OCI-LY7 (cell line): ENCODE measurements at regions not wholly inside any gene's neighbourhood (a gene's known extent, or its start where the extent isn't known, plus 50 kb on each side); places are given as distances from the start of the nearest gene placed in this dataset.

ENCODE experiments used
- BruUV-seq: library from RNA; stranded (reverse); fragments of 400-500 nt; replicated peaks from 2 replicates; lab custom pipeline; 2021; lab: Mats Ljungman, UMichigan
- CTCF ChIA-PET: fragments of 300-600 bp; sonication (Branson Sonifier 250); formaldehyde crosslinking; loops from one replicate; lab custom pipeline; 2022; ENCODE audit warnings: antibody characterized with exemption; ENCODE audit not compliant: unreplicated experiment; lab: Charles Lee
- POLR2A ChIA-PET: fragments of 300-600 bp; sonication (Branson Sonifier 250); formaldehyde crosslinking; loops from one replicate; lab custom pipeline; 2022; ENCODE audit warnings: antibody characterized with exemption; lab: Charles Lee
- DNase-seq: peaks from one replicate; pipeline ENCODE4 v3.0.0-alpha.2; 2015; ENCODE audit warnings: low spot score
- H2AFZ ChIP-seq: fragments of 200-600 bp; sonication (generic), shearing (Covaris generic); 2 replicates; pipeline ENCODE4 v1.6.1; 2014; ENCODE audit warnings: mild to moderate bottlenecking, antibody characterized with exemption, low read length, moderate library complexity
- H3K27ac ChIP-seq: fragments of 200-600 bp; sonication (generic); 2 replicates; pipeline ENCODE4 v1.5.1; 2014; ENCODE audit warnings: mixed run types, low read depth, mild to moderate bottlenecking, moderate library complexity, low read length, inconsistent platforms; ENCODE audit not compliant: poor library complexity, severe bottlenecking
- H3K36me3 ChIP-seq: fragments of 200-600 bp; sonication (generic); 2 replicates; pipeline ENCODE4 v1.6.1; 2014; ENCODE audit warnings: mild to moderate bottlenecking, antibody characterized with exemption, low read length, moderate library complexity, mixed read lengths; ENCODE audit not compliant: insufficient read depth
- H3K4me1 ChIP-seq: fragments of 200-600 bp; sonication (generic); 2 replicates; pipeline ENCODE4 v1.5.1; 2014; ENCODE audit warnings: mild to moderate bottlenecking, low read length; ENCODE audit not compliant: insufficient read depth, poor library complexity, severe bottlenecking
- H3K4me2 ChIP-seq: fragments of 200-600 bp; sonication (generic); 2 replicates; pipeline ENCODE4 v1.6.1; 2014; ENCODE audit warnings: mild to moderate bottlenecking, low read length
- H3K4me3 ChIP-seq: fragments of 200-600 bp; sonication (generic); 2 replicates; pipeline ENCODE4 v1.5.1; 2014; ENCODE audit warnings: mild to moderate bottlenecking, low read depth, low read length; ENCODE audit not compliant: poor library complexity, severe bottlenecking
- H3K79me2 ChIP-seq: fragments of 200-600 bp; sonication (generic); 2 replicates; pipeline ENCODE4 v1.6.1; 2016; ENCODE audit warnings: low read depth, mild to moderate bottlenecking, low read length, moderate library complexity, mixed read lengths; ENCODE audit not compliant: insufficient read depth
- H3K9me2 ChIP-seq: fragments of 200-600 bp; sonication (generic); 2 replicates; pipeline ENCODE4 v1.6.1; 2016; ENCODE audit warnings: mild to moderate bottlenecking, low read length, mixed read lengths; ENCODE audit not compliant: insufficient read depth
- H3K9me3 ChIP-seq: fragments of 200-600 bp; sonication (generic); 2 replicates; pipeline ENCODE4 v1.6.1; 2014; ENCODE audit warnings: mild to moderate bottlenecking, mixed run types, low read length, mixed read lengths
- H4K20me1 ChIP-seq: fragments of 200-600 bp; sonication (generic); 2 replicates; pipeline ENCODE4 v1.6.1; 2014; ENCODE audit warnings: mild to moderate bottlenecking, antibody characterized with exemption, low read length, moderate library complexity, mixed read lengths; ENCODE audit not compliant: insufficient read depth
- EZH2phosphoT487 ChIP-seq: fragments of 200-600 bp; sonication (generic); IDR thresholded peaks from 2 replicates; pipeline ENCODE4 v1.6.1; 2018; ENCODE audit warnings: low read depth, borderline replicate concordance, mild to moderate bottlenecking, mixed run types, antibody characterized with exemption, low read length, moderate library complexity, mixed read lengths
- intact Hi-C: fragments of 100-400 bp; cut with micrococcal nuclease; formaldehyde crosslinking; loops from one replicate; pipeline ENCODE4 v1.10.0; 2022; ENCODE audit not compliant: unreplicated experiment
- TF ChIP-seq, protein P1 (sequence below): fragments of 200-600 bp; sonication (generic); conservative IDR thresholded peaks from 2 replicates; pipeline ENCODE4 v1.5.1; 2014; ENCODE audit warnings: mild to moderate bottlenecking, antibody characterized with exemption, low read length, moderate library complexity, mixed read lengths

DNA sequence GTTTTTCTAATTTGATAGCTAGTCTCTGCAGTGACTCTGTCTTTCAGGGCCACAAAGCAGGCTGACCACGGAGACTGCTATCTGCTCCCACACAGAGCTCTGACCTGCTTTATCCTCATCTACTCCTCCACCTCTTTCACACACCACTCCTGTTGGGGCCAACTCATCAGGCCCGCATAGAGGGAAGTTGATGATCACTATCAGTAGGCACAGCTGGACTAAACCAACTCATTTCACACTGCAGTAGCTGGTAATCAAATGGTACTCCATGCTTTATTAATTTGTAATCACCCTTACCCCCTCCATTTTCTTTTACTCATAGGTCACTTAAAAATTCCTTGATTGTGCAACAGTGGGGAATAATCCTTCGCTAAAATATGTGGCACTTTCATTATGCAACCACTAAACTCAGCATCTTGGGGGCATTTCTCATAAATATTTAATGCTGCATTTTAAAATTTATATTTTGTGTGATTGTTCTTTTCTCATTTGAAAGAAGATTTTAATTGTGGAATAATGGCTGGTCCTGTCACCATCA, 249.8 kb upstream of the GCFC2 start:
- TF ChIP-seq, protein P1, sequence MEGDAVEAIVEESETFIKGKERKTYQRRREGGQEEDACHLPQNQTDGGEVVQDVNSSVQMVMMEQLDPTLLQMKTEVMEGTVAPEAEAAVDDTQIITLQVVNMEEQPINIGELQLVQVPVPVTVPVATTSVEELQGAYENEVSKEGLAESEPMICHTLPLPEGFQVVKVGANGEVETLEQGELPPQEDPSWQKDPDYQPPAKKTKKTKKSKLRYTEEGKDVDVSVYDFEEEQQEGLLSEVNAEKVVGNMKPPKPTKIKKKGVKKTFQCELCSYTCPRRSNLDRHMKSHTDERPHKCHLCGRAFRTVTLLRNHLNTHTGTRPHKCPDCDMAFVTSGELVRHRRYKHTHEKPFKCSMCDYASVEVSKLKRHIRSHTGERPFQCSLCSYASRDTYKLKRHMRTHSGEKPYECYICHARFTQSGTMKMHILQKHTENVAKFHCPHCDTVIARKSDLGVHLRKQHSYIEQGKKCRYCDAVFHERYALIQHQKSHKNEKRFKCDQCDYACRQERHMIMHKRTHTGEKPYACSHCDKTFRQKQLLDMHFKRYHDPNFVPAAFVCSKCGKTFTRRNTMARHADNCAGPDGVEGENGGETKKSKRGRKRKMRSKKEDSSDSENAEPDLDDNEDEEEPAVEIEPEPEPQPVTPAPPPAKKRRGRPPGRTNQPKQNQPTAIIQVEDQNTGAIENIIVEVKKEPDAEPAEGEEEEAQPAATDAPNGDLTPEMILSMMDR = no peak
- no peak for TF ChIP-seq EZH2phosphoT487
- no peaks in the 10 kb centered on the region for H3K4me1 ChIP-seq
- no peaks in the 10 kb centered on the region for H3K9me3 ChIP-seq
- H3K79me2 ChIP-seq = no peaks in the 10 kb centered on the region
- H4K20me1 ChIP-seq = no peaks in the 10 kb centered on the region
- no peaks in the 10 kb centered on the region for H3K36me3 ChIP-seq
- intact Hi-C loops = no loop called here
- BruUV-seq = no TSS peak
- H3K4me2 ChIP-seq = no peak overlapping the region
- no peaks in the 10 kb centered on the region for H3K9me2 ChIP-seq
- POLR2A ChIA-PET = interaction anchor here (1.1 kb wide), 1 partner anchor 10 kb away, joined by 3 read pairs; no protein-coding TSS in a partner anchor
- H3K4me3 ChIP-seq = no peak overlapping the region
- no peak for DNase-seq
- H2AFZ ChIP-seq = no peak overlapping the region
- CTCF ChIA-PET = no interaction called here
- H3K27ac ChIP-seq = no peak overlapping the region

DNA sequence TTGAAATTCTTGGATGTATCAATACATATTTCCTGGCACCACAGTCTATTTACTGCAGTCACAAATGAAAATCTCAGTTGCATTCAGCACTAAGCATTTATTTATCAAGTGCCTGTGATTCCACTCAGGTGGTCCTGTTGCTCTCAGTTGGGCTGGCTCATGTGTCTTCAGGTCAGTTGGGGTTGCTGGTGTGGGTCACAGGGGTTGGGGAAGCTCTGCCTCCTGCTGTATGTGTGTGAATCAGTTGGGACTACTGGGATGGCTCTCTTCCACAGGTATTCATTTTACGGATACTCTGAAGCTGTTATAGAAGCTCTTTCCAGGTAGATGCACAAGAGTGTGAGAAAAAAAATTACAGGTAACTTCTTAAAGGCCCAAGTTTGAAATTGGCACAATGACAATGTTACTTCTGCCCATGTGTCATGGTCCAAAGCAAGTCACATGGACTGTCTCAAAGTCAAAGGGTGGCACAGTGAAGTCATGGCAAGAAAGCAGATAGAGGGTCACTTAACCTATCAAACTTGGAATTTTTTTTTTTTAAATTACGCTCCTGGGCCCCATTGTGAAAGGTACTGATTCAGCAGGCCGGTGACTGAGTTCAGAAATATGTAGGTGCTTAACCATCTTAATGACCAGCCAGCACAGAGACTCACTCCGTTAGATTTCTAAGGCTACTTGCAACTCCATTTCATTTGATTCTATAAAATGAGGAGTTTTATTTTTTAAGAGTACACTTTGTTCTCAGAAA, 249.2 kb upstream of the GCFC2 start:
- Histone ChIP-seq H4K20me1 (no peaks in the 10 kb centered on the region), H3K4me2 (no peak overlapping the region), H3K36me3 (no peaks in the 10 kb centered on the region), H3K9me3 (no peaks in the 10 kb centered on the region), H3K4me1 (no peaks in the 10 kb centered on the region), H3K27ac (no peak overlapping the region), H2AFZ (no peak overlapping the region), H3K79me2 (no peaks in the 10 kb centered on the region), H3K4me3 (no peak overlapping the region), H3K9me2 (no peaks in the 10 kb centered on the region)
- intact Hi-C loops = no loop called here
- ChIA-PET POLR2A (interaction anchor here (1.1 kb wide), 1 partner anchor 11 kb away, joined by 3 read pairs; no protein-coding TSS in a partner anchor), CTCF (no interaction called here)
- BruUV-seq = no TSS peak
- TF ChIP-seq, protein P1 = no peak
- TF ChIP-seq EZH2phosphoT487 = no peak
- DNase-seq = no peak

DNA sequence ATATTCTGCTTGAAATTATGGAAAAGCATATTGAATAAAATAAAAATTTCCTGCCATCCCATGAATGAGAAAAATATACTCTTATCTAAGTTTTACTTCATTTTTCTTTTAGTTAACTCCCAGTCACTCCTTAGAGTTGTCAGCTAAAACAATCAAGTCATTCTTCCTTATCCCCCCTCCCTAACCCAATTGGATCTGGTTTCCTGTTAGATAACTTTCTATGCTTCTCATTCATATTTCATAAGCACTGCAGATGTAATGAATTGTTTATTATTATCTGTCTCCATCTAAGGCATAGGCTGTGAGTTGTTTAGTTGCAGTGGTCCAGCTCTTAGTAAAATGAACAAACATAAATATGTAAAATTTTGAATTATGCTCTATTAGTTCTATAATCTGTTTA, 244.0 kb upstream of the GCFC2 start:
- BruUV-seq = no TSS peak
- Histone ChIP-seq H3K4me1 (no peaks in the 10 kb centered on the region), H3K9me2 (no peaks in the 10 kb centered on the region), H3K36me3 (no peaks in the 10 kb centered on the region), H3K79me2 (no peaks in the 10 kb centered on the region), H3K4me2 (no peak overlapping the region), H4K20me1 (no peaks in the 10 kb centered on the region), H3K27ac (no peak overlapping the region), H3K9me3 (no peaks in the 10 kb centered on the region), H3K4me3 (no peak overlapping the region), H2AFZ (no peak overlapping the region)
- ChIA-PET CTCF (no interaction called here), POLR2A (no interaction called here)
- no peak for TF ChIP-seq EZH2phosphoT487
- TF ChIP-seq, protein P1 = no peak
- intact Hi-C loops = no loop called here
- DNase-seq = no peak
